H9 (cell line): ENCODE measurements at regions not wholly inside any gene's neighbourhood (a gene's known extent, or its start where the extent isn't known, plus 50 kb on each side); places are given as distances from the start of the nearest gene placed in this dataset.

Source experiments
- DNase-seq: peaks from one replicate; pipeline ENCODE4 v3.0.0-alpha.2; 2017
- H2AFZ ChIP-seq: one replicate; pipeline ENCODE4 v1.6.1; 2013; ENCODE audit warnings: mild to moderate bottlenecking, low read length, control low read depth, moderate library complexity
- H2AK5ac ChIP-seq: 2 replicates; pipeline ENCODE4 v1.6.1; 2013; ENCODE audit warnings: low read length, control low read depth, mixed read lengths; ENCODE audit not compliant: insufficient read length
- H2BK120ac ChIP-seq: one replicate; pipeline ENCODE4 v1.6.1; 2013; ENCODE audit warnings: low read depth, mild to moderate bottlenecking, low read length, control low read depth, inconsistent platforms; ENCODE audit not compliant: poor library complexity, severe bottlenecking
- H2BK12ac ChIP-seq: 2 replicates; pipeline ENCODE4 v1.6.1; 2013; ENCODE audit warnings: low read length, control low read depth, mixed read lengths, low read depth; ENCODE audit not compliant: insufficient read length
- H2BK15ac ChIP-seq: 2 replicates; pipeline ENCODE4 v1.6.1; 2013; ENCODE audit warnings: low read depth, low read length, control low read depth
- H2BK20ac ChIP-seq: one replicate; pipeline ENCODE4 v1.6.1; 2013; ENCODE audit warnings: low read depth, mild to moderate bottlenecking, low read length, control low read depth, inconsistent platforms; ENCODE audit not compliant: poor library complexity, severe bottlenecking
- H2BK5ac ChIP-seq: 2 replicates; pipeline ENCODE4 v1.6.1; 2013; ENCODE audit warnings: low read length, control low read depth, mixed read lengths; ENCODE audit not compliant: insufficient read length
- H3K14ac ChIP-seq: 2 replicates; pipeline ENCODE4 v1.6.1; 2013; ENCODE audit warnings: low read length, control low read depth; ENCODE audit not compliant: insufficient read depth
- H3K18ac ChIP-seq: 2 replicates; pipeline ENCODE4 v1.6.1; 2013; ENCODE audit warnings: low read depth, mild to moderate bottlenecking, mixed read lengths, low read length, control low read depth; ENCODE audit not compliant: insufficient read length
- H3K23ac ChIP-seq: 2 replicates; pipeline ENCODE4 v1.6.1; 2013; ENCODE audit warnings: low read length, control low read depth, mixed read lengths, low read depth; ENCODE audit not compliant: insufficient read length
- H3K23me2 ChIP-seq: 2 replicates; pipeline ENCODE4 v1.6.1; 2013; ENCODE audit warnings: low read depth, mild to moderate bottlenecking, mixed read lengths, low read length, control low read depth; ENCODE audit not compliant: insufficient read length, poor library complexity, severe bottlenecking
- H3K27ac ChIP-seq: 2 replicates; pipeline ENCODE4 v1.5.1; 2013; ENCODE audit warnings: low read length, control low read depth, mixed read lengths, low read depth; ENCODE audit not compliant: insufficient read length
- H3K27me3 ChIP-seq: 2 replicates; pipeline ENCODE4 v1.6.1; 2013; ENCODE audit warnings: low read length, control low read depth, inconsistent platforms; ENCODE audit not compliant: insufficient read depth
- H3K4ac ChIP-seq: 2 replicates; pipeline ENCODE4 v1.6.1; 2013; ENCODE audit warnings: low read depth, mild to moderate bottlenecking, control low read depth, inconsistent platforms, low read length, moderate library complexity
- H3K4me1 ChIP-seq: 2 replicates; pipeline ENCODE4 v1.6.1; 2013; ENCODE audit warnings: low read length, control low read depth, inconsistent platforms; ENCODE audit not compliant: insufficient read depth
- H3K4me2 ChIP-seq: 2 replicates; pipeline ENCODE4 v1.6.1; 2013; ENCODE audit warnings: low read length, control low read depth, mixed read lengths; ENCODE audit not compliant: insufficient read length, insufficient read depth
- H3K56ac ChIP-seq: 2 replicates; pipeline ENCODE4 v1.6.1; 2013; ENCODE audit warnings: low read depth, mild to moderate bottlenecking, mixed read lengths, low read length, control low read depth; ENCODE audit not compliant: insufficient read length
- H3K79me1 ChIP-seq: 2 replicates; pipeline ENCODE4 v1.6.1; 2013; ENCODE audit warnings: low read depth, mild to moderate bottlenecking, moderate library complexity, low read length, control low read depth, inconsistent platforms; ENCODE audit not compliant: insufficient read depth, poor library complexity, severe bottlenecking
- H3K79me2 ChIP-seq: 2 replicates; pipeline ENCODE4 v1.6.1; 2013; ENCODE audit warnings: low read length, control low read depth, inconsistent platforms; ENCODE audit not compliant: insufficient read depth
- H3K9ac ChIP-seq: 2 replicates; pipeline ENCODE4 v1.6.1; 2013; ENCODE audit warnings: low read length, control low read depth, mixed read lengths; ENCODE audit not compliant: insufficient read length; ENCODE audit errors: extremely low read depth
- H3K9me3 ChIP-seq: one replicate; pipeline ENCODE4 v1.6.1; 2013; ENCODE audit warnings: low read depth, low read length, inconsistent platforms; ENCODE audit not compliant: control insufficient read depth
- H3T11ph ChIP-seq: one replicate; pipeline ENCODE4 v1.6.1; 2013; ENCODE audit warnings: mild to moderate bottlenecking, low read length, control low read depth, inconsistent platforms
- H4K20me1 ChIP-seq: one replicate; pipeline ENCODE4 v1.6.1; 2013; ENCODE audit not compliant: control insufficient read depth, insufficient read length, insufficient read depth
- H4K5ac ChIP-seq: 2 replicates; pipeline ENCODE4 v1.6.1; 2013; ENCODE audit warnings: low read depth, mild to moderate bottlenecking, mixed read lengths, low read length, control low read depth; ENCODE audit not compliant: insufficient read length
- H4K8ac ChIP-seq: replicated peaks from 2 replicates; pipeline ENCODE4 v1.6.1; 2013; ENCODE audit warnings: low read length, control low read depth, mixed read lengths, low read depth; ENCODE audit not compliant: insufficient read length
- H4K91ac ChIP-seq: 2 replicates; pipeline ENCODE4 v1.6.1; 2013; ENCODE audit warnings: low read depth, mild to moderate bottlenecking, moderate library complexity, mixed read lengths, low read length, control low read depth; ENCODE audit not compliant: insufficient read length
- H3K27ac Mint-ChIP-seq, 3 experiments: 2 replicates in 2 of 3; 3 replicates in 1 of 3; pipeline ENCODE4 v1.8.0; 2020 to 2021; ENCODE audit warnings: mixed read lengths in 3 of 3, mild to moderate bottlenecking in 1 of 3, moderate library complexity in 1 of 3
- H3K27me3 Mint-ChIP-seq: 2 replicates; pipeline ENCODE4 v1.8.0; 2021; ENCODE audit warnings: low read depth, mild to moderate bottlenecking, moderate library complexity, mixed read lengths
- H3K36me3 Mint-ChIP-seq, 3 experiments: 2 replicates in 2 of 3; 3 replicates in 1 of 3; pipeline ENCODE4 v1.8.0; 2020 to 2021; ENCODE audit warnings: low read depth in 3 of 3, mixed read lengths in 3 of 3; ENCODE audit not compliant: insufficient read depth in 1 of 3
- H3K4me1 Mint-ChIP-seq, 2 experiments: 2 replicates each; pipeline ENCODE4 v1.8.0; 2020; ENCODE audit warnings: mixed read lengths in 2 of 2
- H3K4me3 Mint-ChIP-seq, 2 experiments: 2 replicates in 1 of 2; 3 replicates in 1 of 2; pipeline ENCODE4 v1.8.0; 2020 to 2021; ENCODE audit warnings: mild to moderate bottlenecking in 2 of 2, mixed read lengths in 2 of 2, moderate library complexity in 1 of 2
- H3K9me3 Mint-ChIP-seq, 2 experiments: 2 replicates in 1 of 2; 3 replicates in 1 of 2; pipeline ENCODE4 v1.8.0; 2020; ENCODE audit warnings: mild to moderate bottlenecking in 2 of 2, mixed read lengths in 2 of 2, moderate library complexity in 1 of 2
- WGBS: extraction: QIAGEN DNeasy Blood & Tissue Kit; methylation state at CpG from one replicate; pipeline ENCODE4 v1.1.7; 2013; ENCODE audit warnings: missing lambda C conversion rate, low lambda C conversion rate, mixed read lengths; ENCODE audit not compliant: insufficient read length; ENCODE audit errors: extremely low coverage; 5-methylcytosine and 5-hydroxymethylcytosine counted together
- TF ChIP-seq, protein P1 (sequence below): fragments of 200-600 bp; sonication (generic); conservative IDR thresholded peaks from 3 replicates; pipeline ENCODE4 v1.8.0; 2021; ENCODE audit warnings: antibody characterized with exemption, mild to moderate bottlenecking

DNA sequence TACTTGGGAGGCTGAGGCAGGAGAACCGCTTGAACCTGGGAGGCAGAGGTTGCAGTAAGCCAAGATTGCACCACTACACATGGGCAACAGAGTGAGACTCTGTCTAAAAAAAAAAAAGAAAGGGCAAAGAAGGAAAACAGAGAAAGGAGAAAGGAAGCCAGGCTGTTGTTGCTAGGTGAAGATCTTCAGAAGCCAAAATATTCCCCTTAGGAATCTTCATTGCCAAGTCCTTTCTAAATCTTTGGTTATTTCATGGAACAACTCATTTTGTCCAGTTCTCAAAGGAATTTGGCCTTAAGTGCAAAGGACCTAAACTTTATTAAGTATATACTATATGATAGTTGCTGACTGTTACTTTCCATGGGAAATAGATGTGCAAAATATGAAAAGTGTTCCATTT is 59.2 kb upstream of the OSBPL11 start:
- Histone ChIP-seq H2BK120ac (no peak overlapping the region), H3K56ac (no peak overlapping the region), H3K79me2 (no peaks in the 10 kb centered on the region), H3K23me2 (no peaks in the 10 kb centered on the region), H3K4ac (no peak overlapping the region), H2BK20ac (no peak overlapping the region), H2BK5ac (no peak overlapping the region), H2BK15ac (no peak overlapping the region), H4K20me1 (no peaks in the 10 kb centered on the region), H4K8ac (no peak overlapping the region), H3K9ac (no peak overlapping the region), H3K27ac (no peak overlapping the region), H2AK5ac (no peak overlapping the region), H3K23ac (no peak overlapping the region), H3K79me1 (no peaks in the 10 kb centered on the region), H3T11ph (no peak overlapping the region), H2BK12ac (no peak overlapping the region), H4K5ac (no peak overlapping the region), H3K18ac (no peak overlapping the region), H3K27me3 (no peaks in the 10 kb centered on the region), H3K4me2 (no peak overlapping the region), H3K14ac (no peak overlapping the region), H4K91ac (no peak overlapping the region), H3K4me1 (no peaks in the 10 kb centered on the region; the same call in 1 of the 2 replicates), H2AFZ (no peak overlapping the region), H3K9me3 (no peaks in the 10 kb centered on the region)
- TF ChIP-seq, protein P1, sequence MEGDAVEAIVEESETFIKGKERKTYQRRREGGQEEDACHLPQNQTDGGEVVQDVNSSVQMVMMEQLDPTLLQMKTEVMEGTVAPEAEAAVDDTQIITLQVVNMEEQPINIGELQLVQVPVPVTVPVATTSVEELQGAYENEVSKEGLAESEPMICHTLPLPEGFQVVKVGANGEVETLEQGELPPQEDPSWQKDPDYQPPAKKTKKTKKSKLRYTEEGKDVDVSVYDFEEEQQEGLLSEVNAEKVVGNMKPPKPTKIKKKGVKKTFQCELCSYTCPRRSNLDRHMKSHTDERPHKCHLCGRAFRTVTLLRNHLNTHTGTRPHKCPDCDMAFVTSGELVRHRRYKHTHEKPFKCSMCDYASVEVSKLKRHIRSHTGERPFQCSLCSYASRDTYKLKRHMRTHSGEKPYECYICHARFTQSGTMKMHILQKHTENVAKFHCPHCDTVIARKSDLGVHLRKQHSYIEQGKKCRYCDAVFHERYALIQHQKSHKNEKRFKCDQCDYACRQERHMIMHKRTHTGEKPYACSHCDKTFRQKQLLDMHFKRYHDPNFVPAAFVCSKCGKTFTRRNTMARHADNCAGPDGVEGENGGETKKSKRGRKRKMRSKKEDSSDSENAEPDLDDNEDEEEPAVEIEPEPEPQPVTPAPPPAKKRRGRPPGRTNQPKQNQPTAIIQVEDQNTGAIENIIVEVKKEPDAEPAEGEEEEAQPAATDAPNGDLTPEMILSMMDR, result no peak
- no peaks in the 10 kb centered on the region for H3K27me3 Mint-ChIP-seq
- no peak overlapping the region for H3K27ac Mint-ChIP-seq
- H3K4me1 Mint-ChIP-seq, result peaks cover 10 to 12% of the 10 kb centered on the region in 2 experiments
- H3K36me3 Mint-ChIP-seq, result no peaks in the 10 kb centered on the region
- no peak overlapping the region for H3K4me3 Mint-ChIP-seq
- no CpG with 5 or more reads among the region's 1 CpG for WGBS
- no peaks in the 10 kb centered on the region for H3K9me3 Mint-ChIP-seq
- no peak for DNase-seq
